GM12878 (cell line): ENCODE measurements at regions not wholly inside any gene's neighbourhood (a gene's known extent, or its start where the extent isn't known, plus 50 kb on each side); places are given as distances from the start of the nearest gene placed in this dataset.

Experiments
- CEBPB ChIP-seq, 2 experiments: fragments of 150-350 bp in 1 of 2; IDR thresholded peaks; 2 replicates each; pipeline ENCODE4 v1.6.1; 2012 to 2014; ENCODE audit warnings: low read depth in 2 of 2, low read length in 2 of 2, borderline replicate concordance in 1 of 2, inconsistent platforms in 1 of 2
- CTCF ChIP-seq, 3 experiments: IDR thresholded peaks in 2 of 3; conservative IDR thresholded peaks in 1 of 3; 2 replicates each; pipeline ENCODE4 v1.5.1; 2011; ENCODE audit warnings: low read depth in 3 of 3, low read length in 3 of 3, mild to moderate bottlenecking in 3 of 3, control low read depth in 2 of 3, moderate library complexity in 2 of 3, inconsistent platforms in 1 of 3, mixed read lengths in 1 of 3; ENCODE audit not compliant: control insufficient read depth in 2 of 3, insufficient read depth in 1 of 3; ENCODE audit errors: extremely low read depth in 1 of 3
- GATAD2B ChIP-seq: fragments of 450-650 bp; conservative IDR thresholded peaks from 2 replicates; pipeline ENCODE4 v1.6.1; 2017; ENCODE audit warnings: low read depth, mild to moderate bottlenecking, moderate library complexity
- POLR2A ChIP-seq: IDR thresholded peaks from 2 replicates; pipeline ENCODE4 v1.6.1; 2011; ENCODE audit warnings: low read depth, mild to moderate bottlenecking, low read length
- POU2F2 ChIP-seq: IDR thresholded peaks from 3 replicates; pipeline ENCODE4 v1.6.1; 2011; ENCODE audit warnings: low read depth, mild to moderate bottlenecking, low read length, borderline replicate concordance
- RFX5 ChIP-seq: IDR thresholded peaks from 2 replicates; pipeline ENCODE4 v1.6.1; 2011; ENCODE audit warnings: low read depth, low read length, improper control_type of control experiment
- ZNF274 ChIP-seq: IDR thresholded peaks from one replicate; pipeline ENCODE4 v1.8.0; 2011; ENCODE audit not compliant: insufficient read length, insufficient read depth
- ZZZ3 ChIP-seq: IDR thresholded peaks from 2 replicates; pipeline ENCODE4 v1.6.1; 2011; ENCODE audit warnings: low read depth; ENCODE audit not compliant: control insufficient read depth, insufficient read length

GRCh38 chr2:65553504-65554074 lies 121.2 kb upstream of the SPRED2 start:
- TF ChIP-seq CTCF (IDR thresholded peaks at IDR 0.05 in 2 of 3, conservative IDR thresholded peaks at IDR 0.05 in 1 of 3; ENCODE audit: control insufficient read depth in 2 of 3, extremely low read depth in 1 of 3, insufficient read depth in 1 of 3, low read depth in 3 of 3, low read length in 3 of 3) (no peak), ZZZ3 (no peak), CEBPB (IDR thresholded peaks at IDR 0.05; ENCODE audit: borderline replicate concordance in 1 of 2, low read depth in 2 of 2, low read length in 2 of 2) (no peak), POLR2A (no peak), ZNF274 (no peak), RFX5 (no peak), POU2F2 (no peak), GATAD2B (no peak)
